Erythroblast (primary cell): ENCODE measurements at regions not wholly inside any gene's neighbourhood (a gene's known extent, or its start where the extent isn't known, plus 50 kb on each side); places are given as distances from the start of the nearest gene placed in this dataset.

Experiments used
- GATA1 ChIP-seq: IDR thresholded peaks from 2 replicates; pipeline ENCODE4 v1.6.1; 2011; ENCODE audit warnings: low read depth, mild to moderate bottlenecking, control low read depth, low read length, moderate library complexity
- POLR2A ChIP-seq: IDR thresholded peaks from 2 replicates; pipeline ENCODE4 v1.6.1; 2011; ENCODE audit warnings: mild to moderate bottlenecking, low read length

DNA sequence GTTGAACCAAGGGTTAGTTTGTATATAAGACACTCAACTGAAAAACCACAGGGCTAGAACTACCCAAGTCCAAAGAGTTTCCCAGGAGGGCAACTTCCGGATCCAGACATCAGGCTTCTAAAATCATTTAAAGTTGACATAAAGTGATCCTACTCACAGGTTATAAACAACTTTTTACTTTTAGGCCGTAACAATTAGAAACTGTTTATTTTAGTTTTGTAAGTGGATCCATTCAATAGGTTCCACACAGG, 454.6 kb downstream of the MEIS1 start:
- TF ChIP-seq POLR2A (no peak), GATA1 (no peak)
